ENCODE measurements at regions not wholly inside any gene's neighbourhood (a gene's known extent, or its start where the extent isn't known, plus 50 kb on each side); places are given as distances from the start of the nearest gene placed in this dataset.

DNA sequence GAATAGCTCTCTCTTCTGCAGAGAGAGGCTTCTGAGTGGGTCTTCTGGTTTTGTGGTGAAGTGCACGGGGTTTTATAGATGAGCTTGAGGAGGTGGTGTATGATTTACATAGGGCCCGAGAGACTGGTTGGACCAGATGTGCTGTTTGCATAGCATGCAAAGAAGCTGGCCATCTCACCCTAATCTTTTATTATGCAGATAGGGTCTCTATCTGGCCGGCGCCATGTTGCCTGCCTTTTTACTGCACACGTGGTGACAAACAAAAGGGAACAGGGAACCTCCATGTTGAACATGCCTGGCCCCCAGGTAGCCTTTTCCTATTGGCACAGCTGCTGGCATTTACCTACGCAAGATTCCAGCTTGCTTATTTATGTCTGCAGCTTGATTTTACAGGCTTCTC lies 473.3 kb upstream of the FAM47C start:
- TF ChIP-seq NFRKB (IDR thresholded peaks at IDR 0.05) (no peak), TARDBP (IDR thresholded peaks at IDR 0.05) (no peak), ZNF384 (IDR thresholded peaks at IDR 0.05) (no peak), FOXM1 (IDR thresholded peaks at IDR 0.05; ENCODE audit: borderline replicate concordance) (no peak), BHLHE40 (IDR thresholded peaks at IDR 0.05; ENCODE audit: borderline replicate concordance) (no peak), ELF4 (IDR thresholded peaks at IDR 0.05) (no peak), HDGF (IDR thresholded peaks at IDR 0.05; ENCODE audit: borderline replicate concordance) (no peak), CTBP1 (IDR thresholded peaks at IDR 0.05; ENCODE audit: borderline replicate concordance) (no peak), SUZ12 (IDR thresholded peaks at IDR 0.05) (no peak), FOXA1 (IDR thresholded peaks at IDR 0.05) (no peak), PKNOX1 (IDR thresholded peaks at IDR 0.05) (no peak), L3MBTL2 (conservative IDR thresholded peaks at IDR 0.05) (no peak), SP1 (IDR thresholded peaks at IDR 0.05) (no peak), FOXK2 (IDR thresholded peaks at IDR 0.05) (no peak)
